ENCODE measurements at regions not wholly inside any gene's neighbourhood (a gene's known extent, or its start where the extent isn't known, plus 50 kb on each side); places are given as distances from the start of the nearest gene placed in this dataset.

GRCh38 chr11:69416762-69417698 lies 64.4 kb upstream of the LINC01488 start:
- DNase-seq: no peak

GRCh38 chr11:69417699-69418085 lies 63.8 kb upstream of the LINC01488 start:
- DNase-seq: no peak

- DNase-seq: no peak
Measured at GRCh38 chr11:69418576-69419296, 62.7 kb upstream of the LINC01488 start.

GRCh38 chr11:69419662-69420395 lies 61.6 kb upstream of the LINC01488 start:
- no peak for DNase-seq

GRCh38 chr11:69422645-69423044 lies 58.8 kb upstream of the LINC01488 start:
- DNase-seq: no peak

- DNase-seq: no peak
Measured at GRCh38 chr11:69423181-69423580, 58.3 kb upstream of the LINC01488 start.

GRCh38 chr11:69423611-69424385 lies 57.7 kb upstream of the LINC01488 start:
- no peak for DNase-seq

GRCh38 chr11:69424748-69425147 lies 56.7 kb upstream of the LINC01488 start:
- DNase-seq: no peak

GRCh38 chr11:69425444-69425843 lies 56.0 kb upstream of the LINC01488 start:
- DNase-seq: no peak

GRCh38 chr11:69425895-69426544 lies 55.4 kb upstream of the LINC01488 start:
- DNase-seq: no peak

- DNase-seq: no peak
Measured at GRCh38 chr11:69427337-69427736, 54.1 kb upstream of the LINC01488 start.

GRCh38 chr11:69427906-69428880 lies 53.3 kb upstream of the LINC01488 start:
- DNase-seq: no peak

GRCh38 chr11:69429716-69430491 lies 51.6 kb upstream of the LINC01488 start:
- no peak for DNase-seq

GRCh38 chr11:69430566-69430965 lies 50.9 kb upstream of the LINC01488 start:
- no peak for DNase-seq

GRCh38 chr11:69431136-69431535 lies 50.3 kb upstream of the LINC01488 start:
- no peak for DNase-seq
